HFFc6 (cell line): ENCODE measurements at regions not wholly inside any gene's neighbourhood (a gene's known extent, or its start where the extent isn't known, plus 50 kb on each side); places are given as distances from the start of the nearest gene placed in this dataset.

Experiments used
- DNase-seq: peaks from one replicate; pipeline ENCODE4 v3.0.0-alpha.2; 2018
- H3K27ac Mint-ChIP-seq: 2 replicates; pipeline ENCODE4 v1.8.0; 2020; ENCODE audit warnings: mild to moderate bottlenecking, mixed read lengths
- H3K27me3 Mint-ChIP-seq: 2 replicates; pipeline ENCODE4 v1.8.0; 2021; ENCODE audit warnings: mild to moderate bottlenecking, moderate library complexity, mixed read lengths; ENCODE audit not compliant: insufficient read depth
- H3K36me3 Mint-ChIP-seq: 2 replicates; pipeline ENCODE4 v1.8.0; 2021; ENCODE audit warnings: low read depth, mixed read lengths
- H3K4me1 Mint-ChIP-seq: 2 replicates; pipeline ENCODE4 v1.8.0; 2020; ENCODE audit warnings: low read depth, mixed read lengths
- H3K4me3 Mint-ChIP-seq: 2 replicates; pipeline ENCODE4 v1.8.0; 2020; ENCODE audit warnings: mild to moderate bottlenecking, moderate library complexity, mixed read lengths
- H3K9me3 Mint-ChIP-seq: 2 replicates; pipeline ENCODE4 v1.8.0; 2020; ENCODE audit warnings: mild to moderate bottlenecking, mixed read lengths
- TF ChIP-seq, protein P1 (sequence below): fragments of 200-600 bp; sonication (generic); IDR thresholded peaks from 2 replicates; pipeline ENCODE4 v1.5.0; 2021; ENCODE audit warnings: antibody characterized with exemption, mild to moderate bottlenecking

- Mint-ChIP-seq H3K4me3 (no peak overlapping the region), H3K27me3 (no peaks in the 10 kb centered on the region; the same call in 1 of the 2 replicates), H3K9me3 (peaks cover 66% of the 10 kb centered on the region), H3K27ac (no peak overlapping the region), H3K36me3 (peaks cover 3% of the 10 kb centered on the region; the same call in 1 of the 2 replicates), H3K4me1 (no peaks in the 10 kb centered on the region)
- TF ChIP-seq, protein P1, sequence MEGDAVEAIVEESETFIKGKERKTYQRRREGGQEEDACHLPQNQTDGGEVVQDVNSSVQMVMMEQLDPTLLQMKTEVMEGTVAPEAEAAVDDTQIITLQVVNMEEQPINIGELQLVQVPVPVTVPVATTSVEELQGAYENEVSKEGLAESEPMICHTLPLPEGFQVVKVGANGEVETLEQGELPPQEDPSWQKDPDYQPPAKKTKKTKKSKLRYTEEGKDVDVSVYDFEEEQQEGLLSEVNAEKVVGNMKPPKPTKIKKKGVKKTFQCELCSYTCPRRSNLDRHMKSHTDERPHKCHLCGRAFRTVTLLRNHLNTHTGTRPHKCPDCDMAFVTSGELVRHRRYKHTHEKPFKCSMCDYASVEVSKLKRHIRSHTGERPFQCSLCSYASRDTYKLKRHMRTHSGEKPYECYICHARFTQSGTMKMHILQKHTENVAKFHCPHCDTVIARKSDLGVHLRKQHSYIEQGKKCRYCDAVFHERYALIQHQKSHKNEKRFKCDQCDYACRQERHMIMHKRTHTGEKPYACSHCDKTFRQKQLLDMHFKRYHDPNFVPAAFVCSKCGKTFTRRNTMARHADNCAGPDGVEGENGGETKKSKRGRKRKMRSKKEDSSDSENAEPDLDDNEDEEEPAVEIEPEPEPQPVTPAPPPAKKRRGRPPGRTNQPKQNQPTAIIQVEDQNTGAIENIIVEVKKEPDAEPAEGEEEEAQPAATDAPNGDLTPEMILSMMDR = no peak
- DNase-seq = no peak
These were observed 146.3 kb downstream of the TMEM132E start for GRCh38 chr17:34725725-34726124.

DNA sequence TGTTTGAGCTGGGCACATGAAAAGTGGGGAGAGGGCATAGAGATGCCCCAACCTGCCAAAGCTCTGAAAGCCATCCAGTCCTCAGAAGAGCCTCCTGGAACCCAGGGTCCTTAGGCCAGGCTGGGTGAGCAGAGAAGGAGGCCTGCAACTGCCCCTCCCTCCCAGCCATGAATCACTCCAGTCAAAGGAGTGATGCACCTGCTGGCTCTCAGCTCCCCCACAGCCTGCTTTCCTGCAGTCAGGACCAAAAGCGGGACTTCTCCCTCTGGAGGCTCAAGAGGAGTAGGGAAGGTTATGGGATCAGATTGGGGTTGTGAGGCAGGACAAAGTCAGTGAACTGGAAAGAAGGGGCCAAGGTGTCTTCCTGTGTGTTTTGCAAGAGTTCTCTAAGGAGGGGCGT, 145.6 kb downstream of the TMEM132E start:
- Mint-ChIP-seq H3K27me3 (no peaks in the 10 kb centered on the region; the same call in 1 of the 2 replicates), H3K27ac (no peak overlapping the region), H3K4me1 (no peaks in the 10 kb centered on the region), H3K36me3 (0 out of 2 replicates have a peak, but pooled peaks cover 3% of the 10 kb centered on the region), H3K4me3 (no peak overlapping the region), H3K9me3 (peaks cover 66% of the 10 kb centered on the region)
- no peak for DNase-seq
- TF ChIP-seq, protein P1 = no peak

GRCh38 chr17:34723875-34724274, 144.5 kb downstream of the TMEM132E start:
- Mint-ChIP-seq H3K4me1 (no peaks in the 10 kb centered on the region), H3K36me3 (0 out of 2 replicates have a peak, but pooled peaks cover 3% of the 10 kb centered on the region), H3K27ac (no peak overlapping the region), H3K4me3 (no peak overlapping the region), H3K9me3 (peaks cover 64% of the 10 kb centered on the region), H3K27me3 (no peaks in the 10 kb centered on the region; the same call in 1 of the 2 replicates)
- TF ChIP-seq, protein P1 = no peak
- DNase-seq = no peak

DNA sequence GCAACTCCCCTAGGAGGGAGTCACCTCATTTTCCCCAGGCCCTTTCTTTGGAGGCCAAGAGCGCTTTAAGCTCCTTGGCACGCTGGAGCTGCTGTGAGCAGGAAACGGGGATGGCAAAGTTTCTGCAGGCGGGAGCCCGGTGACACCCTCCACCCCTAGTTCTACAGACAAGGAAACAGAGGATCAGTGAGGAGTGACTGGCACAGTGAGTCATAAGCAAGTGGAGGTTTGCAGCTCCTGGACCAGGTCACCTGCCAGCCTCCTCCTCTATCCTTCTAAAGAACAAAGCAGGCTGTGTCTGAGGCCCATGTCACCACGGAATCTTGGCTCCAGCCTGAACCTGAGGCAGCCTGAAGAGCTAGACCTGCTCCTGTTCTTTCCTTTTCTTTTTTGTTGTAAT, 141.9 kb downstream of the TMEM132E start:
- H3K36me3 Mint-ChIP-seq = no peaks in the 10 kb centered on the region
- H3K27me3 Mint-ChIP-seq = no peaks in the 10 kb centered on the region
- no peak overlapping the region for H3K4me3 Mint-ChIP-seq
- no peaks in the 10 kb centered on the region for H3K4me1 Mint-ChIP-seq
- H3K27ac Mint-ChIP-seq = no peak overlapping the region
- TF ChIP-seq, protein P1 = no peak
- no peak for DNase-seq
- peaks cover 44% of the 10 kb centered on the region for H3K9me3 Mint-ChIP-seq

GRCh38 chr17:34720760-34721159, 141.4 kb downstream of the TMEM132E start:
- no peaks in the 10 kb centered on the region for H3K4me1 Mint-ChIP-seq
- no peak overlapping the region for H3K4me3 Mint-ChIP-seq
- H3K9me3 Mint-ChIP-seq = peaks cover 41% of the 10 kb centered on the region
- no peaks in the 10 kb centered on the region for H3K27me3 Mint-ChIP-seq
- no peak overlapping the region for H3K27ac Mint-ChIP-seq
- TF ChIP-seq, protein P1 = no peak
- H3K36me3 Mint-ChIP-seq = no peaks in the 10 kb centered on the region
- DNase-seq = no peak

DNA sequence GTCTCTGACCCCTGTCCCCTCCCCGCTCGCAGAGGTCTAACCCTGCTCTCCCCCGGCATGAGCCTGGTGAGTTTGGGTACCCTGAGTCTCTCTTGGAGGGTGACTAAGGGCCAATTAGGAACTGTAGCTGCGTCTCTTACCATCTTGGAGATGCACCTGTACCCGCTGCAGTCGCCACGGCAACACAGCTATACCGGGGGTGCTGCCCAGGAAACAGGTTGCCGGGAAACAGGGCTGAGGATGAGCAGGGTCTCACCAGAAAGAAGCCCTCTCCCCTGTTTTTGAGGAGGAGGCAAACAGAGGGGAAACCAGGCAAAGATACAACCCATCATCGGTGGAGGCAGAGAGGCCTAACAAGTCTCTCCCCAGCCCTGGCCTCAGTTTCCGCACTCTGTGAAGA, 140.2 kb downstream of the TMEM132E start:
- Mint-ChIP-seq H3K27me3 (no peaks in the 10 kb centered on the region), H3K27ac (no peak overlapping the region), H3K4me3 (no peak overlapping the region), H3K36me3 (no peaks in the 10 kb centered on the region), H3K9me3 (peaks cover 42% of the 10 kb centered on the region), H3K4me1 (no peaks in the 10 kb centered on the region)
- TF ChIP-seq, protein P1 = no peak
- DNase-seq = no peak
